Loucy (cell line): ENCODE measurements at regions not wholly inside any gene's neighbourhood (a gene's known extent, or its start where the extent isn't known, plus 50 kb on each side); places are given as distances from the start of the nearest gene placed in this dataset.

Experiments
- CTCF ChIP-seq: fragments of 200-600 bp; sonication (generic); conservative IDR thresholded peaks from 2 replicates; pipeline ENCODE4 v1.5.1; 2014; ENCODE audit warnings: mild to moderate bottlenecking, antibody characterized with exemption, low read length
- EZH2phosphoT487 ChIP-seq: fragments of 200-600 bp; IDR thresholded peaks from 2 replicates; pipeline ENCODE4 v1.6.1; 2018; ENCODE audit warnings: antibody characterized with exemption, mild to moderate bottlenecking, moderate library complexity, borderline replicate concordance

GRCh38 chr6:105797983-105798453 lies 288.1 kb upstream of the PRDM1 start:
- TF ChIP-seq CTCF = no peak
- no peak for TF ChIP-seq EZH2phosphoT487
